Skeletal muscle satellite cell (primary cell): ENCODE measurements at regions not wholly inside any gene's neighbourhood (a gene's known extent, or its start where the extent isn't known, plus 50 kb on each side); places are given as distances from the start of the nearest gene placed in this dataset.
"Not testable (repeated sequence)": the region's sequence is repeated elsewhere in the genome, so short reads cannot be mapped to it uniquely, and the experiment has no call there.

Source experiments
- H3K27me3 ChIP-seq: 2 replicates; pipeline ENCODE4 v1.7.0; 2013; ENCODE audit warnings: low read length; ENCODE audit not compliant: control insufficient read depth, insufficient read depth
- H3K36me3 ChIP-seq: 2 replicates; pipeline ENCODE4 v1.7.0; 2013; ENCODE audit warnings: mild to moderate bottlenecking, control low read depth, low read length; ENCODE audit not compliant: insufficient read depth
- H3K4me1 ChIP-seq: 2 replicates; pipeline ENCODE4 v1.7.0; 2013; ENCODE audit warnings: low read length; ENCODE audit not compliant: control insufficient read depth, insufficient read depth
- H3K4me2 ChIP-seq: 2 replicates; pipeline ENCODE4 v1.7.0; 2013; ENCODE audit warnings: mild to moderate bottlenecking, low read length
- H3K4me3 ChIP-seq: 2 replicates; pipeline ENCODE4 v1.7.0; 2013; ENCODE audit warnings: low read length
- H3K9ac ChIP-seq: 2 replicates; pipeline ENCODE4 v1.7.0; 2013; ENCODE audit warnings: mild to moderate bottlenecking, low read depth, low read length, moderate library complexity
- H3K9me3 ChIP-seq: replicated peaks from 2 replicates; pipeline ENCODE4 v1.7.0; 2013; ENCODE audit warnings: mild to moderate bottlenecking, control low read depth, low read length

GRCh38 chr5:112534611-112535255 is 115.7 kb upstream of the EPB41L4A start:
- Histone ChIP-seq H3K36me3 (no peaks in the 10 kb centered on the region), H3K4me3 (no peak overlapping the region), H3K27me3 (peaks cover 3% of the 10 kb centered on the region), H3K9ac (no peak overlapping the region), H3K4me1 (no peaks in the 10 kb centered on the region), H3K9me3 (no peaks in the 10 kb centered on the region), H3K4me2 (no peak overlapping the region)

GRCh38 chr5:112535356-112535755 is 116.3 kb upstream of the EPB41L4A start:
- Histone ChIP-seq H3K9ac (no peak overlapping the region), H3K4me2 (no peak overlapping the region), H3K36me3 (no peaks in the 10 kb centered on the region), H3K4me1 (no peaks in the 10 kb centered on the region), H3K4me3 (no peak overlapping the region), H3K27me3 (peaks cover 3% of the 10 kb centered on the region), H3K9me3 (no peaks in the 10 kb centered on the region)

GRCh38 chr5:112544558-112544957 is 125.5 kb upstream of the EPB41L4A start:
- H3K36me3 ChIP-seq, H3K9me3 ChIP-seq: not testable (repeated sequence)

GRCh38 chr5:112546946-112547592 is 128.0 kb upstream of the EPB41L4A start:
- Histone ChIP-seq H3K27me3 (no peaks in the 10 kb centered on the region), H3K4me3 (no peak overlapping the region), H3K4me2 (no peak overlapping the region), H3K9ac (no peak overlapping the region), H3K4me1 (peaks cover 3% of the 10 kb centered on the region), H3K9me3 (no peaks in the 10 kb centered on the region), H3K36me3 (no peaks in the 10 kb centered on the region)

More at GRCh38 chr5:112544558-112544957, 125.5 kb upstream of the EPB41L4A start:
- H3K4me1 ChIP-seq, H3K4me2 ChIP-seq, H3K4me3 ChIP-seq, H3K9ac ChIP-seq, H3K27me3 ChIP-seq: not testable (repeated sequence)

GRCh38 chr5:112548246-112548881 is 129.3 kb upstream of the EPB41L4A start:
- Histone ChIP-seq H3K9ac (no peak overlapping the region), H3K27me3 (no peaks in the 10 kb centered on the region)

GRCh38 chr5:112549127-112549526 is 130.1 kb upstream of the EPB41L4A start:
- peaks cover 3% of the 10 kb centered on the region for H3K4me1 ChIP-seq
- no peaks in the 10 kb centered on the region for H3K36me3 ChIP-seq
- no peaks in the 10 kb centered on the region for H3K27me3 ChIP-seq
- no peak overlapping the region for H3K4me3 ChIP-seq
- no peaks in the 10 kb centered on the region for H3K9me3 ChIP-seq
- H3K9ac ChIP-seq: no peak overlapping the region
- no peak overlapping the region for H3K4me2 ChIP-seq

More at GRCh38 chr5:112548246-112548881, 129.3 kb upstream of the EPB41L4A start:
- Histone ChIP-seq H3K4me2 (no peak overlapping the region), H3K4me1 (peaks cover 3% of the 10 kb centered on the region), H3K4me3 (no peak overlapping the region), H3K36me3 (no peaks in the 10 kb centered on the region), H3K9me3 (no peaks in the 10 kb centered on the region)

- H3K9ac ChIP-seq: no peak overlapping the region
- no peaks in the 10 kb centered on the region for H3K9me3 ChIP-seq
- no peak overlapping the region for H3K4me2 ChIP-seq
- H3K27me3 ChIP-seq: no peaks in the 10 kb centered on the region
- no peaks in the 10 kb centered on the region for H3K36me3 ChIP-seq
- no peak overlapping the region for H3K4me3 ChIP-seq
- H3K4me1 ChIP-seq: peaks cover 3% of the 10 kb centered on the region
Observed at GRCh38 chr5:112549605-112550166, 130.6 kb upstream of the EPB41L4A start.

GRCh38 chr5:112551419-112552032 is 132.4 kb upstream of the EPB41L4A start:
- no peak overlapping the region for H3K4me3 ChIP-seq
- no peak overlapping the region for H3K4me2 ChIP-seq
- H3K9me3 ChIP-seq: no peaks in the 10 kb centered on the region
- peaks cover 8% of the 10 kb centered on the region for H3K4me1 ChIP-seq
- no peak overlapping the region for H3K9ac ChIP-seq
- H3K27me3 ChIP-seq: no peaks in the 10 kb centered on the region
- no peaks in the 10 kb centered on the region for H3K36me3 ChIP-seq

- Histone ChIP-seq H3K27me3 (no peaks in the 10 kb centered on the region), H3K9ac (no peak overlapping the region), H3K9me3 (no peaks in the 10 kb centered on the region), H3K4me3 (no peak overlapping the region), H3K36me3 (no peaks in the 10 kb centered on the region), H3K4me1 (peaks cover 8% of the 10 kb centered on the region), H3K4me2 (no peak overlapping the region)
Observed at GRCh38 chr5:112552216-112552615, 133.1 kb upstream of the EPB41L4A start.

- Histone ChIP-seq H3K9ac (no peak overlapping the region), H3K27me3 (no peaks in the 10 kb centered on the region), H3K4me3 (no peak overlapping the region), H3K4me2 (no peak overlapping the region), H3K36me3 (no peaks in the 10 kb centered on the region), H3K4me1 (peaks cover 8% of the 10 kb centered on the region), H3K9me3 (no peaks in the 10 kb centered on the region)
Observed at GRCh38 chr5:112552791-112553190, 133.7 kb upstream of the EPB41L4A start.
